ENCODE measurements at regions not wholly inside any gene's neighbourhood (a gene's known extent, or its start where the extent isn't known, plus 50 kb on each side); places are given as distances from the start of the nearest gene placed in this dataset.

- no peak for DNase-seq
Measured at GRCh38 chrX:110432091-110432905, 73.7 kb downstream of the RTL9 start.

GRCh38 chrX:110432906-110433215 is 74.2 kb downstream of the RTL9 start:
- DNase-seq, result no peak

DNA sequence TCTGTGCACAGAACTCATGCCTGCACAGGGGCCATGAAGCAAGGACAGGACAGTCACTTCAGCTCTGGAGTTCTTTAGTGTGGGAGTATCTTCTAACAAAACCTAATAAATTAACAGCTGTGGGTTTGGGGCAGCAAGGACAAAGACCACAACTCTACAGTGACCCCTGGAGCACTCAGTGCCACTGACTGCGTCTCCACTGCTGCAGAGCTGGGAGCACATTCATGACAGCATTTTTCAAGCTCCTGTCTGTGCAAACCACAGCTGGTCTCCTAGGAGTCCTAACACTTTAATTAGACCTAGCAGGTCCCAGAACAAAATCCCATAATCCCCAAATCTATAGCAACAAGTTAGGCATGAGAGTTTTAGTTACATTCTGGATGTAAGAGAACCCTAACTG is 76.5 kb downstream of the RTL9 start:
- DNase-seq, result no peak

GRCh38 chrX:110436523-110436922 is 77.9 kb downstream of the RTL9 start:
- DNase-seq, result no peak

GRCh38 chrX:110437686-110438085 is 79.0 kb downstream of the RTL9 start:
- DNase-seq, result no peak

- no peak for DNase-seq
Measured at GRCh38 chrX:110440016-110440805, 81.6 kb downstream of the RTL9 start.

DNA sequence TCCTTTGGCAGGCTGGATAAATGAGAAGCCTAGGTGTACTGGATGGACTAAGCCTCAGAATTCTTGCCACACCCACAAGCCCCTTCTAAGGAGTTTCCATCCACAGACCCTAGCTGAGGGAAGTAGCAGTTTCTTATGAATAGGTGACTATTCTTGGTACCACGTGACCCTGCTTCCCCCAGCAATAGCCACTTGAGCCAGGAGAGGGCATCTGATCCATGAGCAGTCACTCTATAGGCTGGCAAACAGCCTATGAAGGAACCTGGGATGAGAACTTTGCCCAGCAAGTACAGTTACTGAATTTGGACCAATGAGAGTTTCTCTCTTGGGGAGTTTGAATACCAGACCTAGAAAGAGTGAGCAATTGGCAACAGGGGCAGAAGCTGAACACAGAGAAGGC is 84.0 kb downstream of the RTL9 start:
- peak; percentile 29 for DNase-seq

GRCh38 chrX:110444996-110445395 is 86.3 kb downstream of the RTL9 start:
- no peak for DNase-seq

DNA sequence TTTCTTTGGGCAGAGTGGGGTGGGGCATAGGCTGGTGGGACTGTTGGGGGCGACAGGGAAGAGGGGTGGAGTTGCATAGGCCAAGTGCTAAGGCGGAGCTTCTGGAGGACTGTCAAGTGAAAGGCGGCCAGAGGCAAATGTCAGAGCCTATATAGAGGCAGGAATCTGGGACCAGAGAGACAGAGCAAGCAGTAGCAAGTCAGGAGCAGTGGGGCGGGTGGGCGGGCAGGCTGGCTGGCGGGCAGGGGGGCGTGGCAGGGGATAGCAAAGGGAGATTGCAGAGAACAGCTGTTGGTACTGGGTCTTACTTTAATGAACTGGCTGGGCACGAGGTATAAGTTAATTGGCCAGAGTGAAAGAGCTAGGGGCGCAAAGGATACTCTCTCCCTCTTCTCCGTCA is 89.8 kb downstream of the RTL9 start:
- DNase-seq, result no peak

DNA sequence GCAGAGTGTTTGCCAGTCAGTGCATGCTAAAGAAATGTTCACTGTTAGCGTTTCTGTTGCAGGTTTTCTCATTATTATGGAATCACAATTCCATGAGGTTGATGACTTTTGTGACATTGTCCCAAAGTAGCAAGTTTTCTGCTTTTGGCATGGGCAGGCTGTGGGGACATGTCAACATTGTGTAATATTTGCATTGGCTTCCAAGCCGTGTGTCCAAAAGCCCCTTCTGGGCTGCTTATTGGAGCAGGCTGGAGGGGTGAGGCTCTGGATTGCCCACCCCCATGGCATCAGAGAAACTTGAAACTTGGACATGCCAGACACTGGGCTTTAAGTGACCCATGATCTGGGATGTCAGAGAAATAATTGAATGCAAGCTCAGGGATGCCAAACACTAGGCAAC is 90.7 kb downstream of the RTL9 start:
- DNase-seq, result no peak

- peak; percentile 36 for DNase-seq
Measured at GRCh38 chrX:110450050-110450449, 91.4 kb downstream of the RTL9 start.

- DNase-seq, result no peak
Measured at GRCh38 chrX:110454336-110454735, 95.7 kb downstream of the RTL9 start.

DNA sequence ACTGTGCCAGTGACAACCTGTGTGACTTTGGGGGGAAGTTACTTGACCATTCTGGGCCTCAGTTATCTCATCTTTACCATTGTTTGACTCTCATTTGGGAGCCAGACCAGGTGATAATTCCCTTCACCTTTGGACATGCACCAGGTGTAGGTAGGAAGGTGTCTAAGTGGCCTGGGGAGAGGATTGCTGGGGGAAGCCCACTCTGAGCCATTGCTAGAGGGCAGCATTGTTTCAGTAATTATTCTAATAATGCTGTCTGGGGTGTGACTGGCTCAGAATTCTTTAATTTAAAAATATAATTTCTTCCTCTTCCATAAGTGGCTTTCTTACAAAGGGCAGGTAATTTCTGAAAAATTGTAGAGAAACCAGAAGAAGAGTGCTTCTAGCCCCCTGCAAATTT is 104.3 kb downstream of the RTL9 start:
- DNase-seq, result no peak

DNA sequence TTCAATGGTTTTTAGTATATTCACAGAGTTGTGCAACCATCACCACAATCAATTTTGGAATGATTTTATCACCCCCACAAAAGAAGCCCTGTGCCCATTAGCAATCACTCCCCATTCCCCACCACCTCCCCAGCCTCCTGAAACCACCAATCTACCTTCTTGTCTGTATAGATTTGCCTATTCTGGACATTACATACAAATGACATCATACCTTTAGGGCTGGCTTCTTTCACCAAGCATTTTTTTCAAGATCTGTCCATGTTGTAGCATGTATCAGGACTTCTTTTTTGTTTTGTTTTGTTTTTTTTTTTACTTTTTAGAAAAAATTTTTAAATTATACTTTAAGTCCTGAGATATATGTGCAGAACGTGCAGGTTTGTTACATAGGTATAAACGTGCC is 108.1 kb downstream of the RTL9 start:
- no peak for DNase-seq

- no peak for DNase-seq
Measured at GRCh38 chrX:110472265-110472664, 113.6 kb downstream of the RTL9 start.

- DNase-seq, result no peak
Measured at GRCh38 chrX:110477593-110478228, 119.1 kb downstream of the RTL9 start.

DNA sequence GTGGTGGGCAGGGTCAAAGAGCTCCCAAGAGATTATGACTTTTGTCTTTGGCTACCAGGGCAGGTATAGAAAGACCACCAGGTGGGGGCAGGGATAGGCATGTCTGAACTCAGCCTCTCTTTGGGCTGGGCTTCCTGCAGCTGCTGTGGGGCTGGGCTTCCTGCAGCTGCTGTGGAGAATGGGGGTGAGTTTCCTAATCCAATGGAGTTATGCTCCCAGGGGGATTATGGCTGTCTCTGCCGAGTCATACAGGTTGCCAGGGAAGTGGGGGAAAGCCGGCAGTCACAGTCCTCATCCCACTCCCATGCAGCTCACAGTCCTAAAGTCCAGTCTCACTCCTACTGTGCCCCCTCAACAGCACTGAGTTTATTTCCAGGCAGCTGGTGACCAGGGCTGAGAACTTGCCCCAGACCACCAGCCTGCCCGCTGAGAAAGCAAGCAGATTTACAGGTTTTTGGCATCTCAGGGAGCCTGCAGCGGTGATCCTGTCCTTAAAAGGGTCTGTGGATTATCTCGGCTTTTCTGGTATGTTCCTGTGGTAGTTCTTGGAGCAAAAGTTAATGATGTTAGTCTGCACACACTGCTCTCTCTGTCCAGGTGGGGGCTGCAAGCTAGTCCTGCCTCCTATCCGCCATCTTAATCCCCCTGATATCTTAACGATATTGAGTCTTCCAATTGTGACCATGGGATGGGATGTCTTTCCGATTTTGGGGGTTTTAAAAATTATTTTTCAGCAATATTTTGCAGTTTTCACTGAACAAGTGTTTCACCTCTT is 133.4 kb downstream of the RTL9 start:
- DNase-seq, result no peak

- DNase-seq, result no peak
Measured at GRCh38 chrX:110504947-110505346, 146.3 kb downstream of the RTL9 start.

DNA sequence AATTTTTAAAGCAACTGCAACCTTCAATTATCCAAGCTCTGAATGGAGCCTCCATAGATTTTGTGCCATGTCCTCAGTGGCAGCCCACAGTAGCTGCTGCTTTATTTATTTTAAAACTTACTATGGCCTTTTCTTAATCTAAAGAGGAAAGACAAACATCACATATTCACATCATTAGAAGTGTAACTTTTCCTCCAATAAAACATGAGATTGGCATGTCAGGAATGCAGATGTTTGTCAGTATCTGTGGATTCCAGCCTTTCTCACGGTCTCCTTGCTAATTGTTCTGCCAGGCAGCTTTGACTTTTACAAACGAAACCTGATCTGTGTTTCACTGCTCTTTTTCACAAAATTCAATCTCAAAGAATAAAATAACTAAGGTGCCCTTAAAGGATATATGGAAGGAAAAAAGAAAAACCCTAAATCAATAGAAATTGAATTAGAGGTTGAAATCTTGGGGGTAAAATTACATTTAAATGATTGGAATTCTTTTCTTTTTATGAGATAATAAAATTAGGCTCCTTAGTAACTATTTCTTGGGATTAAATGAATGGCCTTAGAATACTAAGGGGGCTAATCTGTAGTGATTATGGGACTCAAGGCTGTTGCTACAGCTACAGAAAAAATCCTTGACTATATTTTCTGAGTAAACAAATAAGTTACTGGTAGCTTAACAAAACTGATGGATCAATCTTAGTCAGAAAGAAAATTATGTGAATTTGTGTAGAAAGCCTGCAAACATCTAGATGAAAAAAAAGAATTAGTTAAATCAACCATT is 151.3 kb downstream of the RTL9 start:
- peak; percentile 32 for DNase-seq

- no peak for DNase-seq
Measured at GRCh38 chrX:110511238-110511637, 152.6 kb downstream of the RTL9 start.

- DNase-seq, result no peak
Measured at GRCh38 chrX:110512341-110512740, 153.7 kb downstream of the RTL9 start.

GRCh38 chrX:110514509-110514908 is 155.9 kb downstream of the RTL9 start:
- no peak for DNase-seq

Data from HCEC 1CT (cell line).